Lower leg skin (tissue), 3 donors: ENCODE measurements at regions not wholly inside any gene's neighbourhood (a gene's known extent, or its start where the extent isn't known, plus 50 kb on each side); places are given as distances from the start of the nearest gene placed in this dataset.

Source experiments
- POLR2A ChIP-seq, 2 donors: fragments of 450-650 bp; IDR thresholded peaks; one replicate each; pipeline ENCODE4 v1.6.1; 2016 to 2017; ENCODE audit warnings: antibody characterized with exemption in 2 of 2, mild to moderate bottlenecking in 1 of 2, moderate library complexity in 1 of 2
- TF ChIP-seq, protein P1 (sequence below), 3 donors: fragments of 450-650 bp; IDR thresholded peaks; one replicate each; pipeline ENCODE4 v1.5.1; 2016; ENCODE audit warnings: antibody characterized with exemption in 3 of 3, mild to moderate bottlenecking in 3 of 3, moderate library complexity in 2 of 3

GRCh38 chr1:38256072-38256471, 209.5 kb upstream of the POU3F1 start:
- no peak for TF ChIP-seq POLR2A (IDR thresholded peaks at IDR 0.05)
- TF ChIP-seq, protein P1, sequence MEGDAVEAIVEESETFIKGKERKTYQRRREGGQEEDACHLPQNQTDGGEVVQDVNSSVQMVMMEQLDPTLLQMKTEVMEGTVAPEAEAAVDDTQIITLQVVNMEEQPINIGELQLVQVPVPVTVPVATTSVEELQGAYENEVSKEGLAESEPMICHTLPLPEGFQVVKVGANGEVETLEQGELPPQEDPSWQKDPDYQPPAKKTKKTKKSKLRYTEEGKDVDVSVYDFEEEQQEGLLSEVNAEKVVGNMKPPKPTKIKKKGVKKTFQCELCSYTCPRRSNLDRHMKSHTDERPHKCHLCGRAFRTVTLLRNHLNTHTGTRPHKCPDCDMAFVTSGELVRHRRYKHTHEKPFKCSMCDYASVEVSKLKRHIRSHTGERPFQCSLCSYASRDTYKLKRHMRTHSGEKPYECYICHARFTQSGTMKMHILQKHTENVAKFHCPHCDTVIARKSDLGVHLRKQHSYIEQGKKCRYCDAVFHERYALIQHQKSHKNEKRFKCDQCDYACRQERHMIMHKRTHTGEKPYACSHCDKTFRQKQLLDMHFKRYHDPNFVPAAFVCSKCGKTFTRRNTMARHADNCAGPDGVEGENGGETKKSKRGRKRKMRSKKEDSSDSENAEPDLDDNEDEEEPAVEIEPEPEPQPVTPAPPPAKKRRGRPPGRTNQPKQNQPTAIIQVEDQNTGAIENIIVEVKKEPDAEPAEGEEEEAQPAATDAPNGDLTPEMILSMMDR (IDR thresholded peaks at IDR 0.05) = no peak
